Glutamatergic neuron (in vitro differentiated cells): ENCODE measurements at regions not wholly inside any gene's neighbourhood (a gene's known extent, or its start where the extent isn't known, plus 50 kb on each side); places are given as distances from the start of the nearest gene placed in this dataset.

Experiments used
- DNase-seq: peaks from one replicate; pipeline ENCODE4 v3.0.0; 2022
- H3K27ac Mint-ChIP-seq: one replicate; pipeline ENCODE4 v1.8.0; 2020; ENCODE audit warnings: mild to moderate bottlenecking, mixed read lengths, inconsistent platforms; ENCODE audit not compliant: unreplicated experiment
- H3K27me3 Mint-ChIP-seq: one replicate; pipeline ENCODE4 v1.8.0; 2020; ENCODE audit warnings: mild to moderate bottlenecking, moderate library complexity, mixed read lengths, inconsistent platforms; ENCODE audit not compliant: unreplicated experiment
- H3K36me3 Mint-ChIP-seq: one replicate; pipeline ENCODE4 v1.8.0; 2020; ENCODE audit warnings: mild to moderate bottlenecking, mixed read lengths, inconsistent platforms; ENCODE audit not compliant: unreplicated experiment
- H3K4me1 Mint-ChIP-seq: one replicate; pipeline ENCODE4 v1.8.0; 2020; ENCODE audit warnings: mild to moderate bottlenecking, low read depth, mixed read lengths, inconsistent platforms; ENCODE audit not compliant: unreplicated experiment
- H3K4me3 Mint-ChIP-seq: one replicate; pipeline ENCODE4 v1.8.0; 2020; ENCODE audit warnings: mild to moderate bottlenecking, mixed read lengths, inconsistent platforms; ENCODE audit not compliant: unreplicated experiment
- H3K9me3 Mint-ChIP-seq: one replicate; pipeline ENCODE4 v1.8.0; 2020; ENCODE audit warnings: mild to moderate bottlenecking, moderate library complexity, mixed read lengths, inconsistent platforms; ENCODE audit not compliant: unreplicated experiment
- CTCF ChIP-seq: fragments of 200-600 bp; sonication (generic); IDR thresholded peaks from one replicate; pipeline ENCODE4 v1.5.0; 2021; ENCODE audit not compliant: partially characterized antibody, unreplicated experiment

- DNase-seq: no peak
- Mint-ChIP-seq H3K27me3 (no peaks in the 10 kb centered on the region), H3K4me3 (no peak overlapping the region), H3K27ac (no peak overlapping the region), H3K36me3 (no peaks in the 10 kb centered on the region), H3K9me3 (peaks cover 2% of the 10 kb centered on the region), H3K4me1 (no peaks in the 10 kb centered on the region)
- TF ChIP-seq CTCF: no peak
Observed at GRCh38 chr3:26198609-26199008, 408.7 kb downstream of the OXSM start.

- Mint-ChIP-seq H3K27me3 (no peaks in the 10 kb centered on the region), H3K9me3 (peaks cover 2% of the 10 kb centered on the region), H3K4me3 (no peak overlapping the region), H3K36me3 (no peaks in the 10 kb centered on the region), H3K4me1 (no peaks in the 10 kb centered on the region), H3K27ac (no peak overlapping the region)
- no peak for TF ChIP-seq CTCF
- no peak for DNase-seq
Observed at GRCh38 chr3:26202169-26202568, 412.3 kb downstream of the OXSM start.

- Mint-ChIP-seq H3K4me1 (no peaks in the 10 kb centered on the region), H3K36me3 (no peaks in the 10 kb centered on the region), H3K4me3 (no peak overlapping the region), H3K9me3 (no peaks in the 10 kb centered on the region), H3K27ac (no peak overlapping the region), H3K27me3 (no peaks in the 10 kb centered on the region)
- no peak for TF ChIP-seq CTCF
- DNase-seq: no peak
Observed at GRCh38 chr3:26205475-26205874, 415.6 kb downstream of the OXSM start.

- H3K4me3 Mint-ChIP-seq: no peak overlapping the region
- no peak overlapping the region for H3K27ac Mint-ChIP-seq
- no peak for DNase-seq
- H3K4me1 Mint-ChIP-seq: no peaks in the 10 kb centered on the region
- H3K27me3 Mint-ChIP-seq: no peaks in the 10 kb centered on the region
- no peaks in the 10 kb centered on the region for H3K36me3 Mint-ChIP-seq
- no peak for TF ChIP-seq CTCF
- H3K9me3 Mint-ChIP-seq: peaks cover 2% of the 10 kb centered on the region
Observed at GRCh38 chr3:26208201-26208600, 414.4 kb upstream of the LRRC3B start.

- Mint-ChIP-seq H3K27ac (no peak overlapping the region), H3K9me3 (no peaks in the 10 kb centered on the region), H3K36me3 (no peaks in the 10 kb centered on the region), H3K27me3 (no peaks in the 10 kb centered on the region), H3K4me3 (no peak overlapping the region), H3K4me1 (no peaks in the 10 kb centered on the region)
- no peak for DNase-seq
- no peak for TF ChIP-seq CTCF
Observed at GRCh38 chr3:26229801-26230200, 392.8 kb upstream of the LRRC3B start.
